ENCODE measurements at regions not wholly inside any gene's neighbourhood (a gene's known extent, or its start where the extent isn't known, plus 50 kb on each side); places are given as distances from the start of the nearest gene placed in this dataset.

DNA sequence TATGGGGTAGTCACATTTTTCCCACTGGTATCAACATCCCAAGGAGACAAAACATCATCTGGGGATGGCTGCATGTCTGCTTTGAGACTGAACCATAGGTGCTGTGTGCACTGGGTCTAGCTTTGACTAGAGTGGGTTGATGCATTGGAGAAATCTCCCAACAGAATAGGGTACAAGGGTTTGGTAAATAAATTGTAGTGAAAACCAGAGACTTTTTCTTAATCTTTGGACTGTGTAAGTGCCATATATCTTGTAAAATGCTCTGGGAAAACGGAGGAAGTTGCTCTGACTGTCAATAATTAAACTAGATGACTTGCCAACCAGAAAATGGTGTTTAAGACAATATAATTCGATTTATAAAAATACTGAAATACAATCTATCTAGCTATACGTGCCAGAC, 1064.0 kb upstream of the SLIT2 start:
- TF ChIP-seq MAFK (conservative IDR thresholded peaks at IDR 0.05 in 1 of 2, IDR thresholded peaks at IDR 0.05 in 1 of 2; ENCODE audit: low read length in 2 of 2) (no peak), CHD4 (IDR thresholded peaks at IDR 0.05; ENCODE audit: borderline replicate concordance, low read length) (no peak), ZBTB8A (CRISPR knock-in tag; IDR thresholded peaks at IDR 0.05; ENCODE audit: borderline replicate concordance, low read depth) (no peak), CBX2 (IDR thresholded peaks at IDR 0.05; ENCODE audit: low read depth, low read length) (no peak), CBX2 (CRISPR knock-in tag; IDR thresholded peaks at IDR 0.05; ENCODE audit: low read depth) (no peak), KDM1A (CRISPR knock-in tag; IDR thresholded peaks at IDR 0.05) (no peak), AHR (CRISPR knock-in tag; IDR thresholded peaks at IDR 0.05) (no peak), POLR2A (IDR thresholded peaks at IDR 0.05; ENCODE audit: insufficient read depth in 1 of 2, low read depth in 2 of 2, low read length in 2 of 2) (no peak)
- TF ChIP-seq, protein P1, sequence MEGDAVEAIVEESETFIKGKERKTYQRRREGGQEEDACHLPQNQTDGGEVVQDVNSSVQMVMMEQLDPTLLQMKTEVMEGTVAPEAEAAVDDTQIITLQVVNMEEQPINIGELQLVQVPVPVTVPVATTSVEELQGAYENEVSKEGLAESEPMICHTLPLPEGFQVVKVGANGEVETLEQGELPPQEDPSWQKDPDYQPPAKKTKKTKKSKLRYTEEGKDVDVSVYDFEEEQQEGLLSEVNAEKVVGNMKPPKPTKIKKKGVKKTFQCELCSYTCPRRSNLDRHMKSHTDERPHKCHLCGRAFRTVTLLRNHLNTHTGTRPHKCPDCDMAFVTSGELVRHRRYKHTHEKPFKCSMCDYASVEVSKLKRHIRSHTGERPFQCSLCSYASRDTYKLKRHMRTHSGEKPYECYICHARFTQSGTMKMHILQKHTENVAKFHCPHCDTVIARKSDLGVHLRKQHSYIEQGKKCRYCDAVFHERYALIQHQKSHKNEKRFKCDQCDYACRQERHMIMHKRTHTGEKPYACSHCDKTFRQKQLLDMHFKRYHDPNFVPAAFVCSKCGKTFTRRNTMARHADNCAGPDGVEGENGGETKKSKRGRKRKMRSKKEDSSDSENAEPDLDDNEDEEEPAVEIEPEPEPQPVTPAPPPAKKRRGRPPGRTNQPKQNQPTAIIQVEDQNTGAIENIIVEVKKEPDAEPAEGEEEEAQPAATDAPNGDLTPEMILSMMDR (CRISPR knock-in tag; IDR thresholded peaks at IDR 0.05) = no peak

Measured in HepG2 (cell line).